GM23338 (cell line): ENCODE measurements at regions not wholly inside any gene's neighbourhood (a gene's known extent, or its start where the extent isn't known, plus 50 kb on each side); places are given as distances from the start of the nearest gene placed in this dataset.

Experiments used
- ATAC-seq: fragments of 200-7000 bp; cut with Tn5 transposase; 3 replicates; pipeline ENCODE4 v1.9.1; 2020
- DNase-seq: peaks from one replicate; pipeline ENCODE4 v3.0.0-alpha.2; 2015; ENCODE audit warnings: low spot score
- H2AFZ ChIP-seq: fragments of 200-600 bp; sonication (generic); 2 replicates; pipeline ENCODE4 v1.8.0; 2016; ENCODE audit warnings: antibody characterized with exemption, mild to moderate bottlenecking, moderate library complexity
- H3F3A ChIP-seq: fragments of 200-600 bp; sonication (generic); replicated peaks from 2 replicates; pipeline ENCODE4 v1.8.0; 2017; ENCODE audit warnings: antibody characterized with exemption, mixed run types, low read depth
- H3K27ac ChIP-seq: fragments of 200-600 bp; sonication (generic); 2 replicates; pipeline ENCODE4 v1.6.1; 2016; ENCODE audit warnings: low read depth
- H3K27me3 ChIP-seq: fragments of 200-600 bp; sonication (generic); 2 replicates; pipeline ENCODE4 v1.8.0; 2016; ENCODE audit warnings: mild to moderate bottlenecking, mixed run types, moderate library complexity; ENCODE audit not compliant: insufficient read depth
- H3K36me3 ChIP-seq: fragments of 200-600 bp; sonication (generic); 2 replicates; pipeline ENCODE4 v1.8.0; 2016; ENCODE audit warnings: mild to moderate bottlenecking; ENCODE audit not compliant: insufficient read depth
- H3K4me1 ChIP-seq: fragments of 200-600 bp; sonication (generic); 2 replicates; pipeline ENCODE4 v1.8.0; 2016; ENCODE audit warnings: mild to moderate bottlenecking, moderate library complexity; ENCODE audit not compliant: insufficient read depth
- H3K4me2 ChIP-seq: fragments of 200-600 bp; sonication (generic); 2 replicates; pipeline ENCODE4 v1.7.1; 2017; ENCODE audit warnings: mixed run types
- H3K4me3 ChIP-seq: fragments of 200-600 bp; sonication (generic); 2 replicates; pipeline ENCODE4 v1.6.1; 2016; ENCODE audit warnings: mixed run types
- H3K79me2 ChIP-seq: fragments of 200-600 bp; sonication (generic); replicated peaks from 2 replicates; pipeline ENCODE4 v1.8.0; 2017; ENCODE audit warnings: mild to moderate bottlenecking; ENCODE audit not compliant: insufficient read depth
- H3K9me2 ChIP-seq: fragments of 200-600 bp; sonication (generic); 2 replicates; pipeline ENCODE4 v1.8.0; 2017; ENCODE audit not compliant: insufficient read depth
- H4K20me1 ChIP-seq: fragments of 200-600 bp; sonication (generic); replicated peaks from 2 replicates; pipeline ENCODE4 v1.8.0; 2017; ENCODE audit warnings: mild to moderate bottlenecking; ENCODE audit not compliant: insufficient read depth
- H3K27ac Mint-ChIP-seq: 2 replicates; pipeline ENCODE4 v1.8.0; 2020; ENCODE audit warnings: inconsistent platforms, mild to moderate bottlenecking, moderate library complexity, mixed read lengths
- H3K27me3 Mint-ChIP-seq: 3 replicates; pipeline ENCODE4 v1.8.0; 2022; ENCODE audit warnings: low read depth, mild to moderate bottlenecking, moderate library complexity, mixed read lengths, inconsistent platforms; ENCODE audit not compliant: insufficient read depth, poor library complexity
- H3K36me3 Mint-ChIP-seq: 3 replicates; pipeline ENCODE4 v1.8.0; 2021; ENCODE audit warnings: low read depth, mild to moderate bottlenecking, inconsistent platforms, moderate library complexity, mixed read lengths
- H3K4me1 Mint-ChIP-seq: 3 replicates; pipeline ENCODE4 v1.8.0; 2020; ENCODE audit warnings: mild to moderate bottlenecking, inconsistent platforms, mixed read lengths
- H3K4me3 Mint-ChIP-seq: 3 replicates; pipeline ENCODE4 v1.8.0; 2021; ENCODE audit warnings: moderate library complexity, mild to moderate bottlenecking, inconsistent platforms, mixed read lengths
- H3K9me3 Mint-ChIP-seq: 3 replicates; pipeline ENCODE4 v1.8.0; 2020; ENCODE audit warnings: moderate library complexity, mild to moderate bottlenecking, inconsistent platforms, mixed read lengths
- CREB1 ChIP-seq: fragments of 250-450 bp; sonication (Bioruptor Pico); IDR thresholded peaks from 2 replicates; pipeline ENCODE4 v1.5.0; 2020; ENCODE audit warnings: low read depth, mild to moderate bottlenecking, moderate library complexity
- EZH2 ChIP-seq: fragments of 200-600 bp; sonication (generic); IDR thresholded peaks from one replicate; pipeline ENCODE4 v1.8.0; 2017; ENCODE audit warnings: antibody characterized with exemption, mild to moderate bottlenecking, low read depth; ENCODE audit not compliant: unreplicated experiment
- NANOG ChIP-seq: IDR thresholded peaks from 2 replicates; pipeline ENCODE4 v1.6.1; 2016; ENCODE audit warnings: antibody characterized with exemption, borderline replicate concordance
- POLR2AphosphoS5 ChIP-seq: IDR thresholded peaks from 2 replicates; pipeline ENCODE4 v1.6.1; 2016; ENCODE audit warnings: antibody characterized with exemption, low read depth
- ZNF114 ChIP-seq: fragments of 250-450 bp; sonication (Bioruptor Pico); IDR thresholded peaks from 2 replicates; pipeline ENCODE4 v1.5.0; 2020; ENCODE audit warnings: mild to moderate bottlenecking, moderate library complexity
- ZNF331 ChIP-seq: fragments of 250-450 bp; sonication (Bioruptor Pico); IDR thresholded peaks from 2 replicates; pipeline ENCODE4 v1.5.0; 2020; ENCODE audit warnings: low read depth, mild to moderate bottlenecking, moderate library complexity
- TF ChIP-seq, protein P1 (sequence below): IDR thresholded peaks from 2 replicates; pipeline ENCODE4 v1.6.1; 2016; ENCODE audit warnings: antibody characterized with exemption
- TF ChIP-seq, protein P2 (sequence below): fragments of 250-450 bp; sonication (Bioruptor Pico); IDR thresholded peaks from 2 replicates; pipeline ENCODE4 v1.5.0; 2020; ENCODE audit warnings: mild to moderate bottlenecking, moderate library complexity
- TF ChIP-seq, protein P3 (sequence below): IDR thresholded peaks from one replicate; pipeline ENCODE4 v1.6.1; 2018; ENCODE audit warnings: antibody characterized with exemption; ENCODE audit not compliant: unreplicated experiment
- TF ChIP-seq, protein P4 (sequence below), 2 experiments: fragments of 200-600 bp in 1 of 2; sonication (generic) in 1 of 2; conservative IDR thresholded peaks; 2 replicates each; pipeline versions ENCODE4 v1.5.1 to v1.6.1; 2016 to 2017; ENCODE audit warnings: antibody characterized with exemption in 2 of 2, low read depth in 2 of 2, mild to moderate bottlenecking in 2 of 2, moderate library complexity in 1 of 2

DNA sequence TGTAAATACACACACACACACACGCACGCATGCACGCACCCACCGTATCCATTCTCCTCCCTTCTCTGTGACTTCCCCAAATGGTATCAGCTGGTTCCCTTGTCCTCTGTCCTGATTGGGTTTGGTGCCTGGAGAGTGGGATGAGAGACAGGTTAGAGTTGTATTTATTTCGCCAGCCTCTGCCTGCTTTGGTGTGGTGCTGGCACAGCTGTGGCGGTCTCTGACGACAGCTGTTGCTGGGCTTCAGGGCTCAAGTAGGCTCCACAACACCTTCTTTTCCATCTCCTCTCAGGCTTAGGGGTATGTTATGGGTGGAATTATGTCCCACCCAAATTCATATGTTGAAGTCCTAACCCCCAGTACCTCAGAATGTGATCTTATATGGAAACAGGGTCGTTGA, 94.9 kb upstream of the ITGA6 start:
- H3K9me3 Mint-ChIP-seq = no peaks in the 10 kb centered on the region; the same call in 2 of the 3 replicates
- H3K27me3 Mint-ChIP-seq = peaks cover 2% of the 10 kb centered on the region
- H3K4me1 Mint-ChIP-seq = 0 out of 3 replicates have a peak, but pooled peaks cover 3% of the 10 kb centered on the region
- TF ChIP-seq NANOG = no peak
- TF ChIP-seq, protein P1, sequence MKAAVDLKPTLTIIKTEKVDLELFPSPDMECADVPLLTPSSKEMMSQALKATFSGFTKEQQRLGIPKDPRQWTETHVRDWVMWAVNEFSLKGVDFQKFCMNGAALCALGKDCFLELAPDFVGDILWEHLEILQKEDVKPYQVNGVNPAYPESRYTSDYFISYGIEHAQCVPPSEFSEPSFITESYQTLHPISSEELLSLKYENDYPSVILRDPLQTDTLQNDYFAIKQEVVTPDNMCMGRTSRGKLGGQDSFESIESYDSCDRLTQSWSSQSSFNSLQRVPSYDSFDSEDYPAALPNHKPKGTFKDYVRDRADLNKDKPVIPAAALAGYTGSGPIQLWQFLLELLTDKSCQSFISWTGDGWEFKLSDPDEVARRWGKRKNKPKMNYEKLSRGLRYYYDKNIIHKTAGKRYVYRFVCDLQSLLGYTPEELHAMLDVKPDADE = no peak
- TF ChIP-seq, protein P2, sequence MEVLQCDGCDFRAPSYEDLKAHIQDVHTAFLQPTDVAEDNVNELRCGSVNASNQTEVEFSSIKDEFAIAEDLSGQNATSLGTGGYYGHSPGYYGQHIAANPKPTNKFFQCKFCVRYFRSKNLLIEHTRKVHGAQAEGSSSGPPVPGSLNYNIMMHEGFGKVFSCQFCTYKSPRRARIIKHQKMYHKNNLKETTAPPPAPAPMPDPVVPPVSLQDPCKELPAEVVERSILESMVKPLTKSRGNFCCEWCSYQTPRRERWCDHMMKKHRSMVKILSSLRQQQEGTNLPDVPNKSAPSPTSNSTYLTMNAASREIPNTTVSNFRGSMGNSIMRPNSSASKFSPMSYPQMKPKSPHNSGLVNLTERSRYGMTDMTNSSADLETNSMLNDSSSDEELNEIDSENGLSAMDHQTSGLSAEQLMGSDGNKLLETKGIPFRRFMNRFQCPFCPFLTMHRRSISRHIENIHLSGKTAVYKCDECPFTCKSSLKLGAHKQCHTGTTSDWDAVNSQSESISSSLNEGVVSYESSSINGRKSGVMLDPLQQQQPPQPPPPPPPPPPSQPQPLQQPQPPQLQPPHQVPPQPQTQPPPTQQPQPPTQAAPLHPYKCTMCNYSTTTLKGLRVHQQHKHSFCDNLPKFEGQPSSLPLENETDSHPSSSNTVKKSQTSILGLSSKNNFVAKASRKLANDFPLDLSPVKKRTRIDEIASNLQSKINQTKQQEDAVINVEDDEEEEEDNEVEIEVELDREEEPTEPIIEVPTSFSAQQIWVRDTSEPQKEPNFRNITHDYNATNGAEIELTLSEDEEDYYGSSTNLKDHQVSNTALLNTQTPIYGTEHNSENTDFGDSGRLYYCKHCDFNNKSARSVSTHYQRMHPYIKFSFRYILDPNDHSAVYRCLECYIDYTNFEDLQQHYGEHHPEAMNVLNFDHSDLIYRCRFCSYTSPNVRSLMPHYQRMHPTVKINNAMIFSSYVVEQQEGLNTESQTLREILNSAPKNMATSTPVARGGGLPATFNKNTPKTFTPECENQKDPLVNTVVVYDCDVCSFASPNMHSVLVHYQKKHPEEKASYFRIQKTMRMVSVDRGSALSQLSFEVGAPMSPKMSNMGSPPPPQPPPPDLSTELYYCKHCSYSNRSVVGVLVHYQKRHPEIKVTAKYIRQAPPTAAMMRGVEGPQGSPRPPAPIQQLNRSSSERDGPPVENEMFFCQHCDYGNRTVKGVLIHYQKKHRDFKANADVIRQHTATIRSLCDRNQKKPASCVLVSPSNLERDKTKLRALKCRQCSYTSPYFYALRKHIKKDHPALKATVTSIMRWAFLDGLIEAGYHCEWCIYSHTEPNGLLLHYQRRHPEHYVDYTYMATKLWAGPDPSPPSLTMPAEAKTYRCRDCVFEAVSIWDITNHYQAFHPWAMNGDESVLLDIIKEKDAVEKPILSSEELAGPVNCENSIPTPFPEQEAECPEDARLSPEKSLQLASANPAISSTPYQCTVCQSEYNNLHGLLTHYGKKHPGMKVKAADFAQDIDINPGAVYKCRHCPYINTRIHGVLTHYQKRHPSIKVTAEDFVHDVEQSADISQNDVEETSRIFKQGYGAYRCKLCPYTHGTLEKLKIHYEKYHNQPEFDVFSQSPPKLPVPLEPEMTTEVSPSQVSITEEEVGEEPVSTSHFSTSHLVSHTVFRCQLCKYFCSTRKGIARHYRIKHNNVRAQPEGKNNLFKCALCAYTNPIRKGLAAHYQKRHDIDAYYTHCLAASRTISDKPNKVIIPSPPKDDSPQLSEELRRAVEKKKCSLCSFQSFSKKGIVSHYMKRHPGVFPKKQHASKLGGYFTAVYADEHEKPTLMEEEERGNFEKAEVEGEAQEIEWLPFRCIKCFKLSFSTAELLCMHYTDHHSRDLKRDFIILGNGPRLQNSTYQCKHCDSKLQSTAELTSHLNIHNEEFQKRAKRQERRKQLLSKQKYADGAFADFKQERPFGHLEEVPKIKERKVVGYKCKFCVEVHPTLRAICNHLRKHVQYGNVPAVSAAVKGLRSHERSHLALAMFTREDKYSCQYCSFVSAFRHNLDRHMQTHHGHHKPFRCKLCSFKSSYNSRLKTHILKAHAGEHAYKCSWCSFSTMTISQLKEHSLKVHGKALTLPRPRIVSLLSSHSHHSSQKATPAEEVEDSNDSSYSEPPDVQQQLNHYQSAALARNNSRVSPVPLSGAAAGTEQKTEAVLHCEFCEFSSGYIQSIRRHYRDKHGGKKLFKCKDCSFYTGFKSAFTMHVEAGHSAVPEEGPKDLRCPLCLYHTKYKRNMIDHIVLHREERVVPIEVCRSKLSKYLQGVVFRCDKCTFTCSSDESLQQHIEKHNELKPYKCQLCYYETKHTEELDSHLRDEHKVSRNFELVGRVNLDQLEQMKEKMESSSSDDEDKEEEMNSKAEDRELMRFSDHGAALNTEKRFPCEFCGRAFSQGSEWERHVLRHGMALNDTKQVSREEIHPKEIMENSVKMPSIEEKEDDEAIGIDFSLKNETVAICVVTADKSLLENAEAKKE (CRISPR knock-in tag) = no peak
- TF ChIP-seq, protein P3, sequence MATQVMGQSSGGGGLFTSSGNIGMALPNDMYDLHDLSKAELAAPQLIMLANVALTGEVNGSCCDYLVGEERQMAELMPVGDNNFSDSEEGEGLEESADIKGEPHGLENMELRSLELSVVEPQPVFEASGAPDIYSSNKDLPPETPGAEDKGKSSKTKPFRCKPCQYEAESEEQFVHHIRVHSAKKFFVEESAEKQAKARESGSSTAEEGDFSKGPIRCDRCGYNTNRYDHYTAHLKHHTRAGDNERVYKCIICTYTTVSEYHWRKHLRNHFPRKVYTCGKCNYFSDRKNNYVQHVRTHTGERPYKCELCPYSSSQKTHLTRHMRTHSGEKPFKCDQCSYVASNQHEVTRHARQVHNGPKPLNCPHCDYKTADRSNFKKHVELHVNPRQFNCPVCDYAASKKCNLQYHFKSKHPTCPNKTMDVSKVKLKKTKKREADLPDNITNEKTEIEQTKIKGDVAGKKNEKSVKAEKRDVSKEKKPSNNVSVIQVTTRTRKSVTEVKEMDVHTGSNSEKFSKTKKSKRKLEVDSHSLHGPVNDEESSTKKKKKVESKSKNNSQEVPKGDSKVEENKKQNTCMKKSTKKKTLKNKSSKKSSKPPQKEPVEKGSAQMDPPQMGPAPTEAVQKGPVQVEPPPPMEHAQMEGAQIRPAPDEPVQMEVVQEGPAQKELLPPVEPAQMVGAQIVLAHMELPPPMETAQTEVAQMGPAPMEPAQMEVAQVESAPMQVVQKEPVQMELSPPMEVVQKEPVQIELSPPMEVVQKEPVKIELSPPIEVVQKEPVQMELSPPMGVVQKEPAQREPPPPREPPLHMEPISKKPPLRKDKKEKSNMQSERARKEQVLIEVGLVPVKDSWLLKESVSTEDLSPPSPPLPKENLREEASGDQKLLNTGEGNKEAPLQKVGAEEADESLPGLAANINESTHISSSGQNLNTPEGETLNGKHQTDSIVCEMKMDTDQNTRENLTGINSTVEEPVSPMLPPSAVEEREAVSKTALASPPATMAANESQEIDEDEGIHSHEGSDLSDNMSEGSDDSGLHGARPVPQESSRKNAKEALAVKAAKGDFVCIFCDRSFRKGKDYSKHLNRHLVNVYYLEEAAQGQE = no peak
- TF ChIP-seq ZNF114 (CRISPR knock-in tag) = no peak
- TF ChIP-seq, protein P4, sequence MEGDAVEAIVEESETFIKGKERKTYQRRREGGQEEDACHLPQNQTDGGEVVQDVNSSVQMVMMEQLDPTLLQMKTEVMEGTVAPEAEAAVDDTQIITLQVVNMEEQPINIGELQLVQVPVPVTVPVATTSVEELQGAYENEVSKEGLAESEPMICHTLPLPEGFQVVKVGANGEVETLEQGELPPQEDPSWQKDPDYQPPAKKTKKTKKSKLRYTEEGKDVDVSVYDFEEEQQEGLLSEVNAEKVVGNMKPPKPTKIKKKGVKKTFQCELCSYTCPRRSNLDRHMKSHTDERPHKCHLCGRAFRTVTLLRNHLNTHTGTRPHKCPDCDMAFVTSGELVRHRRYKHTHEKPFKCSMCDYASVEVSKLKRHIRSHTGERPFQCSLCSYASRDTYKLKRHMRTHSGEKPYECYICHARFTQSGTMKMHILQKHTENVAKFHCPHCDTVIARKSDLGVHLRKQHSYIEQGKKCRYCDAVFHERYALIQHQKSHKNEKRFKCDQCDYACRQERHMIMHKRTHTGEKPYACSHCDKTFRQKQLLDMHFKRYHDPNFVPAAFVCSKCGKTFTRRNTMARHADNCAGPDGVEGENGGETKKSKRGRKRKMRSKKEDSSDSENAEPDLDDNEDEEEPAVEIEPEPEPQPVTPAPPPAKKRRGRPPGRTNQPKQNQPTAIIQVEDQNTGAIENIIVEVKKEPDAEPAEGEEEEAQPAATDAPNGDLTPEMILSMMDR (conservative IDR thresholded peaks at IDR 0.05; ENCODE audit: low read depth in 2 of 2) = no peak
- TF ChIP-seq POLR2AphosphoS5 = no peak
- TF ChIP-seq CREB1 (CRISPR knock-in tag) = no peak
- TF ChIP-seq EZH2 = no peak
- TF ChIP-seq ZNF331 (CRISPR knock-in tag) = no peak
- H3K36me3 ChIP-seq = no peaks in the 10 kb centered on the region
- H3K4me1 ChIP-seq = no peaks in the 10 kb centered on the region
- no peak overlapping the region for H3K27ac ChIP-seq
- no peak overlapping the region for H3K4me3 ChIP-seq
- H3K36me3 Mint-ChIP-seq = no peaks in the 10 kb centered on the region
- H3K27ac Mint-ChIP-seq = no peak overlapping the region
- DNase-seq (no peak), ATAC-seq (no peak)
- H3K27me3 ChIP-seq = no peaks in the 10 kb centered on the region
- peaks cover 8% of the 10 kb centered on the region; the same call in 1 of the 2 replicates for H3K9me2 ChIP-seq
- H2AFZ ChIP-seq = peak overlapping the region; percentile 56
- no peaks in the 10 kb centered on the region for H3F3A ChIP-seq
- no peaks in the 10 kb centered on the region for H3K79me2 ChIP-seq
- H3K4me3 Mint-ChIP-seq = no peak overlapping the region
- H3K4me2 ChIP-seq = no peak overlapping the region
- no peaks in the 10 kb centered on the region for H4K20me1 ChIP-seq
